Smooth muscle cell (in vitro differentiated cells): ENCODE measurements at regions not wholly inside any gene's neighbourhood (a gene's known extent, or its start where the extent isn't known, plus 50 kb on each side); places are given as distances from the start of the nearest gene placed in this dataset.
A peak's percentile ranks its signal among the peaks of the same experiment; 100 is the strongest.

Experiments
- DNase-seq: peaks from one replicate; lab custom pipeline; 2025; ENCODE audit not compliant: unreplicated experiment; lab: John Stamatoyannopoulos, UW
- H2AFZ ChIP-seq: fragments of 200-600 bp; sonication (generic); 2 replicates; pipeline ENCODE4 v1.6.0; 2016; ENCODE audit warnings: antibody characterized with exemption, low read depth, mild to moderate bottlenecking
- H3F3A ChIP-seq: fragments of 200-600 bp; sonication (generic); 2 replicates; pipeline ENCODE4 v1.6.0; 2017; ENCODE audit warnings: antibody characterized with exemption, low read depth
- H3K27ac ChIP-seq: fragments of 200-600 bp; sonication (generic); 2 replicates; pipeline ENCODE4 v1.5.1; 2016; ENCODE audit warnings: low read depth, mild to moderate bottlenecking
- H3K27me3 ChIP-seq: fragments of 200-600 bp; sonication (generic); 2 replicates; pipeline ENCODE4 v1.6.1; 2016; ENCODE audit warnings: low read depth, mild to moderate bottlenecking
- H3K36me3 ChIP-seq: fragments of 200-600 bp; sonication (generic); 2 replicates; pipeline ENCODE4 v1.5.1; 2016; ENCODE audit warnings: low read depth
- H3K4me1 ChIP-seq: fragments of 200-600 bp; sonication (generic); 2 replicates; pipeline ENCODE4 v1.5.1; 2016; ENCODE audit warnings: low read depth
- H3K4me2 ChIP-seq: fragments of 200-600 bp; sonication (generic); 2 replicates; pipeline ENCODE4 v1.6.0; 2016; ENCODE audit warnings: mild to moderate bottlenecking
- H3K4me3 ChIP-seq: fragments of 200-600 bp; sonication (generic); 2 replicates; pipeline ENCODE4 v1.5.1; 2016; ENCODE audit warnings: mild to moderate bottlenecking
- H3K79me2 ChIP-seq: fragments of 200-600 bp; sonication (generic); 2 replicates; pipeline ENCODE4 v1.6.0; 2016; ENCODE audit warnings: low read depth, mild to moderate bottlenecking
- H3K9ac ChIP-seq: fragments of 200-600 bp; sonication (generic); 2 replicates; pipeline ENCODE4 v1.6.0; 2016; ENCODE audit warnings: low read depth
- H3K9me3 ChIP-seq: fragments of 200-600 bp; sonication (generic); replicated peaks from 2 replicates; pipeline ENCODE4 v1.5.1; 2016; ENCODE audit warnings: low read depth
- H4K20me1 ChIP-seq: fragments of 200-600 bp; sonication (generic); 2 replicates; pipeline ENCODE4 v1.6.0; 2016; ENCODE audit warnings: low read depth
- CTCF ChIP-seq: fragments of 200-600 bp; sonication (generic); IDR thresholded peaks from 2 replicates; pipeline ENCODE4 v1.5.1; 2017; ENCODE audit warnings: borderline replicate concordance, mild to moderate bottlenecking, antibody characterized with exemption; ENCODE audit not compliant: insufficient read depth, poor library complexity, severe bottlenecking
- WGBS: methylation state at CpG from one replicate; pipeline ENCODE4 v1.1.7; 2016; ENCODE audit warnings: low lambda C conversion rate; 5-methylcytosine and 5-hydroxymethylcytosine counted together

- Histone ChIP-seq H3K4me3 (peak overlapping the region; percentile 51), H4K20me1 (no peaks in the 10 kb centered on the region), H3F3A (peaks cover 25% of the 10 kb centered on the region), H3K36me3 (no peaks in the 10 kb centered on the region), H3K4me2 (peak overlapping the region; percentile 85), H3K27me3 (no peaks in the 10 kb centered on the region), H2AFZ (peak overlapping the region; percentile 88), H3K27ac (peak overlapping the region; percentile 13), H3K9me3 (no peaks in the 10 kb centered on the region), H3K4me1 (peaks cover 9% of the 10 kb centered on the region), H3K9ac (no peak overlapping the region), H3K79me2 (no peaks in the 10 kb centered on the region)
- WGBS: 9% methylated on average over 18 of the region's 18 CpGs
- DNase-seq: no peak
- TF ChIP-seq CTCF: no peak
These were observed 196.9 kb upstream of the ZNF184 start for GRCh38 chr6:27669624-27670301.

- Histone ChIP-seq H3K4me1 (peaks cover 9% of the 10 kb centered on the region), H3K27me3 (no peaks in the 10 kb centered on the region), H3K9ac (no peak overlapping the region), H3K79me2 (no peaks in the 10 kb centered on the region), H3K4me3 (peak overlapping the region; percentile 51), H3K36me3 (no peaks in the 10 kb centered on the region), H3F3A (peaks cover 25% of the 10 kb centered on the region), H2AFZ (peak overlapping the region; percentile 88), H4K20me1 (no peaks in the 10 kb centered on the region), H3K4me2 (peak overlapping the region; percentile 85), H3K27ac (peak overlapping the region; percentile 13), H3K9me3 (no peaks in the 10 kb centered on the region)
- TF ChIP-seq CTCF: no peak
- DNase-seq: no peak
- WGBS: 5% methylated on average over 11 of the region's 11 CpGs
These were observed 196.4 kb upstream of the ZNF184 start for GRCh38 chr6:27669295-27669623.

GRCh38 chr6:27668442-27669294 lies 195.8 kb upstream of the ZNF184 start:
- no peaks in the 10 kb centered on the region for H3K36me3 ChIP-seq
- no peaks in the 10 kb centered on the region for H3K27me3 ChIP-seq
- H2AFZ ChIP-seq: peak overlapping the region; percentile 88
- 1% methylated on average over 36 of the region's 36 CpGs for WGBS
- H3K79me2 ChIP-seq: no peaks in the 10 kb centered on the region
- peak overlapping the region; percentile 13 for H3K27ac ChIP-seq
- DNase-seq: no peak
- H3K4me3 ChIP-seq: peak overlapping the region; percentile 51
- H3K4me2 ChIP-seq: peak overlapping the region; percentile 85
- H4K20me1 ChIP-seq: no peaks in the 10 kb centered on the region
- no peak overlapping the region for H3K9ac ChIP-seq
- H3K9me3 ChIP-seq: no peaks in the 10 kb centered on the region
- H3F3A ChIP-seq: peaks cover 25% of the 10 kb centered on the region
- no peak for TF ChIP-seq CTCF
- H3K4me1 ChIP-seq: peaks cover 9% of the 10 kb centered on the region
